ENCODE measurements at regions not wholly inside any gene's neighbourhood (a gene's known extent, or its start where the extent isn't known, plus 50 kb on each side); places are given as distances from the start of the nearest gene placed in this dataset.

DNA sequence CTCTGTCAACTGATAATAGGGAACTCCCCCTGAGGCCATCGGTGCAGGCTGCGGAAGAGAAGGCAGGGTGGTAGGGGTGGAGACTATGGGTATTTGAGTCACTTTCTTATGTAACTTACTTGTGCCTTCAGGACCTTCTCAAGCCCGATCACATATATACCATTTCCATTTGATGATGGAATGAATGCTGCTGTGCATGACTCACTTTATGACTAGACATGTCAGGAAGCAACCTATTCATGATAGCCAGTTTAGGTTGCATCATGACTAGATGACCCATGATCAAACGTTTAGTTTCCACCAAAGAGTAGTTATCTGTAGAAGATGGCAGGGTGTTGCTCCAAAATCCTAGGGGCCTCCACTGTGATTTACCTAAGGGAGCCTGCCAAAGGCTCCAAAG is 435.5 kb downstream of the DTHD1 start:
- DNase-seq (ENCODE audit: low read depth), result no peak

- DNase-seq (ENCODE audit: low read depth), result no peak
These were observed 438.0 kb downstream of the DTHD1 start for GRCh38 chr4:36719425-36719824.

DNA sequence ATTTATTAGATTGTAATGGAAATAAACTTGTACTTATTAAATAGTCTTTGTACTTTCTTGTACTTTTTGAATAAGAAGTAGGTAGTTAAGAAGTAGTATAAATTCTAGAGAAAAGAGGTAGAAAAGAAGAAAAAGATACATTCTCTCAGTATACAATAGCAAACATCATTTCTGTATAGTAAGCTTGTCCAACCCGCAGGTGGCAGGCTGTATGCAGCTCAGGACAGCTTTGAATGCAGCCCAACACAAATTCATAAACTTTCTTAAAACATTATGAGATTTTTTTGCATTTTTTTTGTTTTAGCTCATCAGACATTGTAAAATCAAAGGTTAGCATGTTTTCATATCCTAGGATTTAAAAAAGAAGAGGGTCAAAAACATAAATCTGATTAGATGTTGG is 441.6 kb downstream of the DTHD1 start:
- DNase-seq (ENCODE audit: low read depth), result no peak

GRCh38 chr4:36734334-36734733 is 452.9 kb downstream of the DTHD1 start:
- no peak for DNase-seq (ENCODE audit: low read depth)

GRCh38 chr4:36737691-36738090 is 456.3 kb downstream of the DTHD1 start:
- DNase-seq (ENCODE audit: low read depth), result no peak

GRCh38 chr4:36740796-36741310 is 459.4 kb downstream of the DTHD1 start:
- no peak for DNase-seq (ENCODE audit: low read depth)

- DNase-seq (ENCODE audit: low read depth), result no peak
These were observed 466.1 kb downstream of the DTHD1 start for GRCh38 chr4:36747277-36748129.

DNA sequence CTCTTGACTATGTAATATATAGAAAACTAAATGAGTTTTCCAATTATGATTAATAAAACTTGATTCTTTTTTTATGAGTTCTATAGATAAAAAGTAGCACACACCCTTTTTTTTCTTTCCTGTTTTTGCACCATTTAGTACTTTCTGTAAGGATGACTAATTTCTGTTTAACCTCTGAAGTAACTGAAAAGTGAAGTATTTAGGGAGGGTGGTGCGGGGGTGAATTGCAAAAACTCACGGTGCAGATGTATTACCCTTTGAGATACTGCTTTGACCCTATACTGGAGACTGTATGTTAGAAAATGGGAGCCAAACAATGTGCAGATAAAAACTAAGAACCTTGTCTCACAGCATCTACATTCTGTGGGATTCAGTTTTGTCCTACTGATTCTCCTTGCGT is 471.6 kb downstream of the DTHD1 start:
- no peak for DNase-seq (ENCODE audit: low read depth)

DNA sequence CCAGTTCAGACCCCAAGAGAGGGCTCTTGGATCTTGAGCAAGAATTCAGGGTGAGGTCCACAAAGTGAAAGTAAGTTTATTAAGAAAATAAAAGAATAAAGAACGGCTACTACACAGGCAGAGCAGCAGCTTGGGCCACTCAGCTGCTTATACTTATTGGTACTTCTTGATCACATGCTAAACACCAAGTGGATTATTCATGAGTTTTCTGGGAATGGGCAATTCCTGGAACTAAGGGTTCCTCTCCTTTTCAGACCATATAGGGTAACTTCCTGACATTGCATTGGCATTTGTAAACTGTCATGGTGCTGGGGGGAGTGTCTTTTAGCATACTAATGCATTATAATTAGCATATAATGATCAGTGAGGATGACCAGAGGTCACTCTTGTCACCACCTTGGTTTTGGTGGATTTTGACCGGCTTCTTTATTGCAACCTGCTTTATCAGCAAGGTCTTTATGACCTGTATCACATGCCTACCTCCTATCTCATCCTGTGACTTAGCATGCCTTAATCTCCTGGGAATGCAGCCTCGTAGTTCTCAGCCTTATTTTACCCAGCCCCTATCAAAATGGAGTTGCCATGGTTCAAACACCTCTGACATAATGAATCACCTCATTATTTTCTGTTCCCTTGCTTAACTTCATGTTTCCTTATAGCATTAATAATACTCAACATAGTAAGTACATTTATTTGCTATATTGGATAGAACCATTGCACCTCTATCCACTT is 476.3 kb downstream of the DTHD1 start:
- DNase-seq (ENCODE audit: low read depth), result no peak

- no peak for DNase-seq (ENCODE audit: low read depth)
These were observed 477.1 kb downstream of the DTHD1 start for GRCh38 chr4:36758312-36759178.

DNA sequence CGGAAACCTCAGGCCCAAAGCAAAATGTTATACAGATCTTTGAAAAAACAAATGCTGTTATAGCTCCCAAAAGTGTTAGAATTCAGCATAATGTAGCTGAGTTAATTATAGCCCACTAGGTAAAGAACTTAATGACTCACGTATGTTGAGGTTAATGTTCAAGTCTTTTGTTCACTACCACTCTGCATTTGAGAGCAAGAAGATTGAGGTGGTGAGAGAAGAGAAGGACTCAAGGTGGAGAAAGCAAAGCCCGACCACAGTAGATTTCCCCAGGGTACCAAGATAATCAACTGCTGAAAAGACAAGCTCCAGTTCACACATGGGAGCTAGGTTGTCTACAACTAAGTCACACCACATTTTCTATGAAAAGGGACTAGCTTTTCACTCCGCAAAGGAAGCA is 480.2 kb downstream of the DTHD1 start:
- DNase-seq (ENCODE audit: low read depth), result no peak

DNA sequence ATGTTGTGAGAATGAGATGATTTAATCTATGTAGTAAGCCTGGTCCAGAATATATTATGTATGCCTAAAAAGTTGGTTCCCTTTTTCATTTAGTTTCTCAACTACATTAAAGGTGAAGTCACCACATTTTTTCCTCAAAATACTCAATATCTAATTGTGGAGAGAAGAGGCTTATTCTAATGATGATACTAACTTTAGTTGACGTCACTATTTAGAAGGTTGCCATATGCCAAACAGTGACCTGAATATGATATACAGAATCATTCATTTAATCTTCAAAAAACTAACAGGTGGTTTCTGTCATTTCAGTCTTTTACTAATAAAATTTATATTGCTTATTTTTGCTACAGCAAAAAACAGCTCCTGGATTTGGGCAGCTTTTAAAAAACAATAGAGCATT is 480.7 kb upstream of the NWD2 start:
- no peak for DNase-seq (ENCODE audit: low read depth)

DNA sequence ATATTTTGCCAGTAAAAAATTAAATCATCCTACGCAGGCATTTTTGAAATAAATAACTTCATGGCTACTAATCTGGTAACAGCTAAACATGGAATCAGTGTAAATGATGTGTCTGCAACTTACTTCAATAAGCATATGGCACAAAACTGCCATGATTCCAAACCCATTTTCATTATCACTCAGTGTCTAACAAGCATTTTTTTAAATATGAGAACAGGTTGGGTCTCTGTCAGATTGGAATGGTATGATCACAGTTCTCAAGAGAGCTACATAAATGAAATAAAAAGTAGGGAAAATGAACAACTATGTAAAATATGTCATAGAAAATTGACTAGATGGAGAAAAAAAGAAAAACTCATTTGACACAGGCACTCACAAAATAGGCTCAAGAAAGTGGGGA is 476.9 kb upstream of the NWD2 start:
- DNase-seq (ENCODE audit: low read depth), result no peak

- no peak for DNase-seq (ENCODE audit: low read depth)
These were observed 473.0 kb upstream of the NWD2 start for GRCh38 chr4:36771411-36772153.

GRCh38 chr4:36772154-36772516 is 472.4 kb upstream of the NWD2 start:
- no peak for DNase-seq (ENCODE audit: low read depth)

GRCh38 chr4:36773467-36773866 is 471.1 kb upstream of the NWD2 start:
- DNase-seq (ENCODE audit: low read depth), result no peak

- DNase-seq (ENCODE audit: low read depth), result no peak
These were observed 469.0 kb upstream of the NWD2 start for GRCh38 chr4:36775544-36775943.

DNA sequence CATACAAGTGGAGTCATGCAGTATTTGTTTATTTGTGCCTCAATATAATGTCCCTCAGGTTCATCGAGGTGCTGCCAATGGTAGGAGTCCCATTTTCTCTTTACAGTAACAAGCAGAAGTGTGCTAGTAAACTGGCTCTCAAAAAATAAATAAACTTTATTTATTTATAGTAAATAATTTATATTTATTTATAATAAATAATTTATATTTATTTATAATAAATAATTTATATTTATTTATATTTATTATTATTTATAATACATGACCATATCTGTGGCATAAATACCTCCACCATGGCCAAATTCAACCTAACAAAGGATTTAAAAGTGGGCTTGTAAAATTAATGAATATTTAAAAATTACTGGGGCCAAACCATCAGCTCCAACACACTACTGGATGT is 464.9 kb upstream of the NWD2 start:
- no peak for DNase-seq (ENCODE audit: low read depth)

- no peak for DNase-seq (ENCODE audit: low read depth)
These were observed 458.6 kb upstream of the NWD2 start for GRCh38 chr4:36785973-36786372.

DNA sequence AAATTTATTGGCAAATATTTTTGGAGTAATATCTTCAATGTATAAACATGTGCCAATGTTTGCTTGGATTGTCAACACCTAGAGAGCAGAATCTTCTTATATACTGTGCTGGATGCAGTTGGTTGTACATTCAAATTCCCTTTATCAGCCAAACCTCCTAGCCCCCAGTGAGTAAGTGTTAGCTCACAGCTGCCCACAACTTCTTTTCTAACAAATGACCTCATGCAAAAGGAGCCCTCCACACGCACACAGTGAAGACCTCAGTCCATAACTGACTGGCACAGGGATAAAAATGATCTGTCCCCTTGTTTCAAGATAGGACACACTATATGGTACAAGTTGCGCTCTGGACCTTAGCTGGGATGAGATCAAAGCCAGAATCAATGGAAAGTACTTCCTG is 458.0 kb upstream of the NWD2 start:
- DNase-seq (ENCODE audit: low read depth), result no peak

- DNase-seq (ENCODE audit: low read depth), result no peak
These were observed 449.8 kb upstream of the NWD2 start for GRCh38 chr4:36794716-36795115.

GRCh38 chr4:36812149-36812548 is 432.4 kb upstream of the NWD2 start:
- DNase-seq (ENCODE audit: low read depth), result no peak
